CD4-positive, CD25-positive, alpha-beta regulatory T cell (primary cell): ENCODE measurements at regions not wholly inside any gene's neighbourhood (a gene's known extent, or its start where the extent isn't known, plus 50 kb on each side); places are given as distances from the start of the nearest gene placed in this dataset.
"Not testable (repeated sequence)": the region's sequence is repeated elsewhere in the genome, so short reads cannot be mapped to it uniquely, and the experiment has no call there.

ENCODE experiments used
- ATAC-seq, 2 donors: fragments of 150-1000 bp; cut with Tn5 transposase; one replicate each; pipeline ENCODE4 v1.10.0; 2021; ENCODE audit warnings: low read depth in 2 of 2, moderate number of reproducible peaks in 2 of 2, moderate library complexity in 1 of 2
- DNase-seq, 3 donors: peaks; one replicate each; pipeline versions ENCODE4 v3.0.0 to v3.0.0-alpha.2; 2012 to 2022; ENCODE audit warnings: mixed read lengths in 1 of 3
- H3K27ac ChIP-seq: one replicate; pipeline ENCODE4 v1.7.0; 2013; ENCODE audit warnings: mild to moderate bottlenecking, low read length; ENCODE audit not compliant: insufficient read depth, poor library complexity, severe bottlenecking
- H3K27me3 ChIP-seq: one replicate; pipeline ENCODE4 v1.7.0; 2013; ENCODE audit warnings: low read length; ENCODE audit not compliant: control insufficient read depth, insufficient read depth
- H3K36me3 ChIP-seq: one replicate; pipeline ENCODE4 v1.7.0; 2013; ENCODE audit warnings: mild to moderate bottlenecking, low read length, moderate library complexity; ENCODE audit not compliant: control insufficient read depth, insufficient read depth
- H3K4me1 ChIP-seq: 2 replicates; pipeline ENCODE4 v1.7.0; 2013; ENCODE audit warnings: mild to moderate bottlenecking, low read length; ENCODE audit not compliant: insufficient read depth, control insufficient read depth, poor library complexity, severe bottlenecking
- H3K4me3 ChIP-seq: one replicate; pipeline ENCODE4 v1.7.0; 2013; ENCODE audit warnings: low read depth, mild to moderate bottlenecking, low read length, moderate library complexity
- H3K9me3 ChIP-seq, 2 experiments: 1 replicate in 1 of 2; 2 replicates in 1 of 2; pipeline ENCODE4 v1.7.0; 2013; ENCODE audit warnings: low read length in 2 of 2, mild to moderate bottlenecking in 1 of 2, moderate library complexity in 1 of 2; ENCODE audit not compliant: control insufficient read depth in 2 of 2
- H3K27ac Mint-ChIP-seq, 3 donors: one replicate each; pipeline ENCODE4 v1.8.0; 2020 to 2022; ENCODE audit warnings: mild to moderate bottlenecking in 3 of 3, mixed read lengths in 3 of 3, moderate library complexity in 2 of 3
- H3K27me3 Mint-ChIP-seq: one replicate; pipeline ENCODE4 v1.8.0; 2022; ENCODE audit warnings: mild to moderate bottlenecking, mixed read lengths
- H3K36me3 Mint-ChIP-seq: one replicate; pipeline ENCODE4 v1.8.0; 2020; ENCODE audit warnings: mixed read lengths
- H3K4me1 Mint-ChIP-seq, 4 donors: one replicate each; pipeline ENCODE4 v1.8.0; 2020 to 2022; ENCODE audit warnings: mixed read lengths in 4 of 4, mild to moderate bottlenecking in 1 of 4
- H3K4me3 Mint-ChIP-seq, 4 donors: one replicate each; pipeline ENCODE4 v1.8.0; 2020 to 2022; ENCODE audit warnings: mild to moderate bottlenecking in 4 of 4, mixed read lengths in 4 of 4, moderate library complexity in 3 of 4
- H3K9me3 Mint-ChIP-seq, 7 donors: one replicate each; pipeline ENCODE4 v1.8.0; 2020 to 2022; ENCODE audit warnings: mixed read lengths in 7 of 7, mild to moderate bottlenecking in 3 of 7, moderate library complexity in 2 of 7

GRCh38 chr13:111051726-111052232, 63.3 kb upstream of the ARHGEF7 start:
- not testable (repeated sequence) for H3K9me3 Mint-ChIP-seq, H3K27me3 Mint-ChIP-seq, H3K27ac ChIP-seq, H3K4me3 ChIP-seq, ATAC-seq, H3K4me1 ChIP-seq, H3K9me3 ChIP-seq, DNase-seq, H3K36me3 ChIP-seq, H3K36me3 Mint-ChIP-seq, H3K27me3 ChIP-seq, H3K4me3 Mint-ChIP-seq, H3K27ac Mint-ChIP-seq, H3K4me1 Mint-ChIP-seq

GRCh38 chr13:111051041-111051725, 63.9 kb upstream of the ARHGEF7 start:
- DNase-seq (no peak), ATAC-seq (no peak)
- no peaks in the 10 kb centered on the region for H3K9me3 ChIP-seq
- H3K4me1 ChIP-seq, result no peaks in the 10 kb centered on the region
- Mint-ChIP-seq H3K27me3 (peaks cover 6% of the 10 kb centered on the region), H3K4me3 (no peak overlapping the region), H3K4me1 (peaks cover 1 to 10% (median 5%) of the 10 kb centered on the region in 4 donors), H3K36me3 (no peaks in the 10 kb centered on the region), H3K27ac (no peak overlapping the region), H3K9me3 (no peaks in the 10 kb centered on the region)
- H3K27ac ChIP-seq, result no peak overlapping the region
- no peaks in the 10 kb centered on the region for H3K36me3 ChIP-seq
- H3K27me3 ChIP-seq, result peaks cover 3% of the 10 kb centered on the region
- H3K4me3 ChIP-seq, result no peak overlapping the region

GRCh38 chr13:111050539-111050879, 64.6 kb upstream of the ARHGEF7 start:
- H3K4me1 ChIP-seq, result no peaks in the 10 kb centered on the region
- DNase-seq, result no peak
- no peak for ATAC-seq
- H3K36me3 ChIP-seq, result no peaks in the 10 kb centered on the region
- no peak overlapping the region for H3K4me3 ChIP-seq
- no peak overlapping the region for H3K27ac ChIP-seq
- H3K36me3 Mint-ChIP-seq, result no peaks in the 10 kb centered on the region
- H3K4me3 Mint-ChIP-seq, result no peak overlapping the region
- no peaks in the 10 kb centered on the region for H3K9me3 ChIP-seq
- no peak overlapping the region for H3K27ac Mint-ChIP-seq
- H3K27me3 ChIP-seq, result peaks cover 3% of the 10 kb centered on the region
- H3K9me3 Mint-ChIP-seq, result no peaks in the 10 kb centered on the region
- H3K27me3 Mint-ChIP-seq, result peaks cover 6% of the 10 kb centered on the region
- H3K4me1 Mint-ChIP-seq, result peaks cover 1 to 10% (median 5%) of the 10 kb centered on the region in 4 donors

DNA sequence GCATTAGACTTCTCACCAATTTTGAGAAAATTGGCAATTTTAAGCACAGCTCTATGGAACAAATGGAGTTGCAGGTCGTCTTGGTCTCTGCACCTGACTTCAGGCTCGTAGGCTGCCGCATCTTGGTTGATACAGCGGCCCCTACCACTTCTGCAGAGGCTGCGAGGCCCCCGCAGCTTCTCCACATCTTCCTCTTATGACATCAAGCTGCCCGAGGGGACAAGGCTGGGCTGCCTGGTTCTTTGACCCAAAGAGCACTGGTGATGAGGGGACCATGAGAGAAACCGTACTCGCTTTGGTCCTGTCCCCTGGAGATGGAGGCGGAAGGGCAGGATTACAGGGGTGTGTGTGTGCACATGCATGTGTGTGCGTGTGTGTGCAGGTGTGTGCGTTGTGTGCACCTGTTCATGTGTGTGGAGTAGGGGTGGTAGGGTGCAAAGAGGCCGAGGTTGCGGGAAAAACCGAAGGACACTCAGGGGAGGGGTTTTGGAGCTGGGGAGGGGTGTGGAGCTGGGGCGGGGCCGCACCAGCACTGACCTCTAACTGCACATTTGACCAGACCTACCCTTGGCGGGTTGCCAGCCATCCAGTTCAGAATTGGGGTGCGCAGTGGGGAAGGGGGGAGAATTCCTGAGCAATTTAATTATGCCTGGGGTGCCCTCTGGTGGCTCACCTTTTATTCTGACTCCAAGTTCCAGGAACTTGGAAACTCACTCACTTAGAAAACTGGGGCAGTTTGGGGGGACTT, 65.1 kb upstream of the ARHGEF7 start:
- Histone ChIP-seq H3K27ac (no peak overlapping the region), H3K36me3 (no peaks in the 10 kb centered on the region), H3K4me1 (no peaks in the 10 kb centered on the region), H3K9me3 (no peaks in the 10 kb centered on the region), H3K27me3 (peaks cover under 1% of the 10 kb centered on the region), H3K4me3 (no peak overlapping the region)
- peak in 1 of 3 donors; percentile 16 for DNase-seq
- ATAC-seq, result no peak
- no peaks in the 10 kb centered on the region for H3K36me3 Mint-ChIP-seq
- H3K27ac Mint-ChIP-seq, result no peak overlapping the region
- no peak overlapping the region for H3K4me3 Mint-ChIP-seq
- H3K9me3 Mint-ChIP-seq, result no peaks in the 10 kb centered on the region
- H3K27me3 Mint-ChIP-seq, result peaks cover 6% of the 10 kb centered on the region
- H3K4me1 Mint-ChIP-seq, result peaks cover 1 to 10% (median 5%) of the 10 kb centered on the region in 4 donors

DNA sequence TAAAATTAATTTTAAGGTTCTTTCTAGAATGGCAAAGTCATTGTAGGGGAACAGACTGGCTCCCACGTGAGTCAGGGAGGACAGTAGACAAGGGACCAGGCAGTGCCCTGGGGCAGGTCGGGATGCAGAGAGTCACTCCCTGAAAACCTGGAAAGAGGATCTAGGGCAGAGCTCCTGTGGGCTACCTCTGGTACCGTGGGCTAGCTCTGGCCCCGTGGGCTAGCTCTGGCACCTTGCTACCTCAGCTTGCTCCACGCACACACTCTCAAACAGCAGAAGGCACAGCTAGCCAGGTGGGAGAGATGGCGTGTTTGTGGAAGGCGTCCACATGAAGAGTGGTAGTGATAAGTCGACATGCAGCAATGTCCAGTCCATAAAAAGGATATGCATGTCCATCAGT, 66.7 kb upstream of the ARHGEF7 start:
- H3K4me3 ChIP-seq, result no peak overlapping the region
- no peak overlapping the region for H3K27ac ChIP-seq
- ATAC-seq, result no peak
- H3K4me1 Mint-ChIP-seq, result peaks cover 1 to 10% (median 5%) of the 10 kb centered on the region in 4 donors
- no peaks in the 10 kb centered on the region for H3K36me3 ChIP-seq
- no peaks in the 10 kb centered on the region for H3K27me3 Mint-ChIP-seq
- H3K9me3 ChIP-seq, result no peaks in the 10 kb centered on the region
- no peaks in the 10 kb centered on the region for H3K9me3 Mint-ChIP-seq
- no peak for DNase-seq
- no peaks in the 10 kb centered on the region for H3K4me1 ChIP-seq
- no peak overlapping the region for H3K4me3 Mint-ChIP-seq
- H3K27me3 ChIP-seq, result no peaks in the 10 kb centered on the region
- H3K36me3 Mint-ChIP-seq, result no peaks in the 10 kb centered on the region
- no peak overlapping the region for H3K27ac Mint-ChIP-seq

DNA sequence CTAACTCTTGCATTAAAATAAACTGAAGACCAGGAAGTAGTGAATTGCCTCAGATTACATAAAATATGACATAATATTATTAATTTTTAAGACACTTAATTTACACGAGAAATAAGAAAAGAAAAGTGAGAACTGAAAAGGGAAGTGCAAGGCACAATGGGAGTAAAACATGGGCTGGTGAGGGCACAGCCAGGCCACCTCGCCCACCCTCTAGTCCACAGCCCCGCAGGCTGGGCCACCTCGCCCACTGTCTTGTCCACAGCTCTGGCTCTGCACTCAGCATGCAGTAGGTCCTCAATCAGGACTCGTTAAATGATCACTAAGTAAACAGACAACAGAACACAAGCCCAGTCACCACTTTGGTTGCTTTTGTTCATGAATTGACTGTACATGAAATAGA, 67.8 kb upstream of the ARHGEF7 start:
- H3K27me3 Mint-ChIP-seq, result no peaks in the 10 kb centered on the region
- H3K36me3 Mint-ChIP-seq, result no peaks in the 10 kb centered on the region
- peak overlapping the region in 1 of 3 donors; percentile 86 for H3K27ac Mint-ChIP-seq
- H3K4me3 ChIP-seq, result no peak overlapping the region
- no peaks in the 10 kb centered on the region for H3K4me1 ChIP-seq
- no peak overlapping the region for H3K27ac ChIP-seq
- no peaks in the 10 kb centered on the region for H3K36me3 ChIP-seq
- no peak overlapping the region for H3K4me3 Mint-ChIP-seq
- H3K27me3 ChIP-seq, result no peaks in the 10 kb centered on the region
- H3K4me1 Mint-ChIP-seq, result peaks cover 1 to 10% (median 5%) of the 10 kb centered on the region in 4 donors
- no peaks in the 10 kb centered on the region for H3K9me3 ChIP-seq
- ATAC-seq (no peak), DNase-seq (peak in 1 of 3 donors; percentile 16)
- no peaks in the 10 kb centered on the region for H3K9me3 Mint-ChIP-seq

DNA sequence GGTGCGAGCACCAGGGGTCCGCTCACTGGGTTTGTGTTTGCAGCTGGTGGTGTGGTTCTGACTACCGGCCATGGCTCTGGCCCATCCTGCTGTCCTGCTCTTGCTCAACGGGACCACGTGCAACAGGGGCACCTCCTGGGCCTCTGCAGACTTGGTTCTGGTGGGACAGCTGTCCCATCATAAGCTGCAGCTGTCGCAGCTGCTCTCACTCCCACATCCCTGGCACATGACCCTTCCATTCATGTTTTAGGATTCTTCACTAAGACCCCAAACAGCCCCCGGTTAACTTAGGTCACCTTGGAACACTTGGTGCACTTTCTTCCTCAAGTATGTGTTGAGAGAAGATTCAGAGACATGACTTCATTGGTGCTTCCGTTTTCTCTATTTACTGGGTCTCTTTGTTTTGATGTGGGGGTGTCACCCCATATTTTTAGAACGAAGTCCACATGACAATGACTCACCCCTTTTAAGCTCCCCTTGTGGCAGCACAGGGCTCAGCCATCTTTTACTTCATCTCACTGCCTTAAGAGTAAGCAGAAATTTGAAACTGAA, 68.4 kb upstream of the ARHGEF7 start:
- H3K27me3 ChIP-seq, result no peaks in the 10 kb centered on the region
- H3K36me3 ChIP-seq, result no peaks in the 10 kb centered on the region
- Mint-ChIP-seq H3K36me3 (no peaks in the 10 kb centered on the region), H3K27me3 (peaks cover 6% of the 10 kb centered on the region), H3K9me3 (peaks cover 0 to 3% (median 0%) of the 10 kb centered on the region in 7 donors), H3K27ac (peak overlapping the region; percentile 65 to 86 (median 71)), H3K4me3 (no peak overlapping the region), H3K4me1 (peaks cover 1 to 10% (median 5%) of the 10 kb centered on the region in 4 donors)
- no peaks in the 10 kb centered on the region for H3K9me3 ChIP-seq
- ATAC-seq (peak; percentile 56 to 74), DNase-seq (peak in 1 of 3 donors; percentile 80)
- no peak overlapping the region for H3K4me3 ChIP-seq
- H3K27ac ChIP-seq, result no peak overlapping the region
- H3K4me1 ChIP-seq, result no peaks in the 10 kb centered on the region
